ENCODE measurements at regions not wholly inside any gene's neighbourhood (a gene's known extent, or its start where the extent isn't known, plus 50 kb on each side); places are given as distances from the start of the nearest gene placed in this dataset.
"Not testable (repeated sequence)": the region's sequence is repeated elsewhere in the genome, so short reads cannot be mapped to it uniquely, and the experiment has no call there.

GRCh38 chr2:132259276-132259675, 97.5 kb upstream of the ANKRD30BL start:
- TF ChIP-seq CTCF (IDR thresholded peaks at IDR 0.05); REST (IDR thresholded peaks at IDR 0.05; ENCODE audit: insufficient read depth in 1 of 2, low read depth in 2 of 2, low read length in 1 of 2): not testable (repeated sequence)

All from Panc1 (cell line).